A549 (cell line): ENCODE measurements at regions not wholly inside any gene's neighbourhood (a gene's known extent, or its start where the extent isn't known, plus 50 kb on each side); places are given as distances from the start of the nearest gene placed in this dataset.
A peak's percentile ranks its signal among the peaks of the same experiment; 100 is the strongest.

Source experiments
- ATAC-seq, 2 experiments: fragments of 200-7000 bp in 1 of 2; fragments of >200 bp in 1 of 2; cut with Nextera tagmentation in 1 of 2; cut with Tn5 transposase in 1 of 2; 3 replicates each; pipeline versions ENCODE4 v1.8.0 to v1.9.1; 2018 to 2020; ENCODE audit warnings: mild to moderate bottlenecking in 1 of 2, moderate library complexity in 1 of 2
- CTCF ChIA-PET: fragments of 300-600 bp; sonication (Branson Sonifier 250); formaldehyde crosslinking; extraction: SDS; loops from one replicate; lab custom pipeline; 2021; ENCODE audit warnings: antibody characterized with exemption, inconsistent platforms; lab: Yijun Ruan, JAX
- POLR2A ChIA-PET: fragments of 350-600 bp; formaldehyde crosslinking; extraction: SDS; loops from one replicate; lab custom pipeline; 2021; ENCODE audit warnings: antibody characterized with exemption, inconsistent platforms; lab: Yijun Ruan, JAX
- DNase-seq, 2 experiments: peaks; one replicate each; pipeline versions ENCODE4 v3.0.0 to v3.0.0-alpha.2; 2011 to 2016; ENCODE audit warnings: low read depth in 1 of 2, low spot score in 1 of 2
- FAIRE-seq: peaks from 2 replicates; lab custom pipeline; 2011; peaks lifted over from hg19 to GRCh38; lab: Jason Lieb, UNC
- H3K27ac ChIP-seq, 2 experiments: fragments of >200 bp; sonication (Bioruptor Twin); formaldehyde crosslinking; 3 replicates each; pipeline ENCODE4 v1.5.1; 2016 to 2017
- H3K4me1 ChIP-seq: fragments of >200 bp; sonication (Bioruptor Twin); formaldehyde crosslinking; 3 replicates; pipeline ENCODE4 v1.6.1; 2016
- H3K4me2 ChIP-seq: fragments of >200 bp; sonication (Bioruptor Twin); formaldehyde crosslinking; 3 replicates; pipeline ENCODE4 v1.6.1; 2016
- H3K4me3 ChIP-seq: fragments of >200 bp; sonication (Bioruptor Twin); formaldehyde crosslinking; 3 replicates; pipeline ENCODE4 v1.5.1; 2016
- H3K9me3 ChIP-seq: fragments of >200 bp; sonication (Bioruptor Twin); formaldehyde crosslinking; 3 replicates; pipeline ENCODE4 v1.6.1; 2016
- ATOH8 ChIP-seq: fragments of 250-450 bp; sonication (Bioruptor Pico); IDR thresholded peaks from 2 replicates; pipeline ENCODE4 v1.5.0; 2020; ENCODE audit warnings: low read depth, mild to moderate bottlenecking, moderate library complexity
- CBX8 ChIP-seq: fragments of 200-600 bp; sonication (generic); IDR thresholded peaks from 2 replicates; pipeline ENCODE4 v1.6.1; 2016
- CHD4 ChIP-seq: fragments of 200-600 bp; sonication (generic); IDR thresholded peaks from 2 replicates; pipeline ENCODE4 v1.6.1; 2016; ENCODE audit warnings: antibody characterized with exemption, mild to moderate bottlenecking, borderline replicate concordance
- E2F6 ChIP-seq: IDR thresholded peaks from 2 replicates; pipeline ENCODE4 v1.6.1; 2012; ENCODE audit warnings: low read depth, borderline replicate concordance
- ESRRA ChIP-seq: fragments of 150-350 bp; IDR thresholded peaks from 2 replicates; pipeline ENCODE4 v1.6.1; 2014; ENCODE audit warnings: mild to moderate bottlenecking, low read length, borderline replicate concordance
- FOSL2 ChIP-seq, 2 experiments: fragments of 450-650 bp in 1 of 2; fragments of >200 bp in 1 of 2; sonication (Bioruptor Twin) in 1 of 2; formaldehyde crosslinking; IDR thresholded peaks; 2 replicates each; pipeline versions ENCODE4 v1.5.0 to v1.6.1; 2016 to 2020; ENCODE audit warnings: mild to moderate bottlenecking in 1 of 2, moderate library complexity in 1 of 2
- FOXS1 ChIP-seq: fragments of 250-450 bp; sonication (Bioruptor Pico); IDR thresholded peaks from 2 replicates; pipeline ENCODE4 v1.5.0; 2020; ENCODE audit warnings: mild to moderate bottlenecking, moderate library complexity
- HOXB5 ChIP-seq: fragments of 250-450 bp; sonication (Bioruptor Pico); IDR thresholded peaks from 2 replicates; pipeline ENCODE4 v1.5.0; 2020; ENCODE audit warnings: mild to moderate bottlenecking, moderate library complexity
- JUNB ChIP-seq: fragments of >200 bp; sonication (Bioruptor Twin); formaldehyde crosslinking; IDR thresholded peaks from 2 replicates; pipeline ENCODE4 v1.6.1; 2016
- KDM5A ChIP-seq: fragments of 200-600 bp; sonication (generic); IDR thresholded peaks from 2 replicates; pipeline ENCODE4 v1.6.1; 2016; ENCODE audit warnings: antibody characterized with exemption, mild to moderate bottlenecking
- MAFK ChIP-seq: fragments of 450-650 bp; IDR thresholded peaks from 2 replicates; pipeline ENCODE4 v1.6.1; 2014; ENCODE audit not compliant: partially characterized antibody
- MYC ChIP-seq: IDR thresholded peaks from 2 replicates; pipeline ENCODE4 v1.6.1; 2012; ENCODE audit warnings: mild to moderate bottlenecking, inconsistent platforms, low read length, improper control_type of control experiment, borderline replicate concordance
- POLR2AphosphoS2 ChIP-seq: conservative IDR thresholded peaks from 2 replicates; pipeline ENCODE4 v1.6.1; 2012; ENCODE audit warnings: low read length, improper control_type of control experiment, inconsistent platforms
- RAD21 ChIP-seq, 2 experiments: fragments of >200 bp in 1 of 2; sonication (Bioruptor Twin) in 1 of 2; formaldehyde crosslinking in 1 of 2; IDR thresholded peaks in 1 of 2; conservative IDR thresholded peaks in 1 of 2; 2 replicates in 1 of 2; 3 replicates in 1 of 2; pipeline ENCODE4 v1.6.1; 2012 to 2018; ENCODE audit warnings: inconsistent platforms in 1 of 2
- RARB ChIP-seq: fragments of 250-450 bp; sonication (Bioruptor Pico); IDR thresholded peaks from 2 replicates; pipeline ENCODE4 v1.8.0; 2021; ENCODE audit warnings: mild to moderate bottlenecking, moderate library complexity
- RCOR1 ChIP-seq: fragments of 150-350 bp; IDR thresholded peaks from 2 replicates; pipeline ENCODE4 v1.6.1; 2014; ENCODE audit warnings: antibody characterized with exemption, low read length, low read depth
- RNF2 ChIP-seq: fragments of 200-600 bp; sonication (generic); IDR thresholded peaks from 2 replicates; pipeline ENCODE4 v1.6.1; 2016; ENCODE audit warnings: low read depth, mild to moderate bottlenecking, antibody characterized with exemption, moderate library complexity, borderline replicate concordance
- SREBF2 ChIP-seq: fragments of 450-650 bp; IDR thresholded peaks from 2 replicates; pipeline ENCODE4 v1.6.1; 2014; ENCODE audit warnings: mild to moderate bottlenecking, moderate library complexity
- TP53 ChIP-seq: fragments of 250-450 bp; sonication (Bioruptor Pico); IDR thresholded peaks from 2 replicates; pipeline ENCODE4 v1.5.0; 2021; ENCODE audit warnings: mild to moderate bottlenecking, moderate library complexity
- ZFP36 ChIP-seq: fragments of 450-650 bp; IDR thresholded peaks from 2 replicates; pipeline ENCODE4 v1.6.1; 2014; ENCODE audit warnings: borderline replicate concordance; ENCODE audit not compliant: partially characterized antibody
- WGBS: methylation state at CpG from one replicate; pipeline ENCODE4 v1.1.6; 2017; ENCODE audit errors: missing lambda C conversion rate; 5-methylcytosine and 5-hydroxymethylcytosine counted together
- TF ChIP-seq, protein P1 (sequence below): fragments of >200 bp; sonication (Bioruptor Twin); formaldehyde crosslinking; IDR thresholded peaks from 3 replicates; pipeline ENCODE4 v1.5.1; 2016
- TF ChIP-seq, protein P2 (sequence below): fragments of >200 bp; sonication (Bioruptor Twin); formaldehyde crosslinking; IDR thresholded peaks from 2 replicates; pipeline ENCODE4 v1.6.1; 2016
- TF ChIP-seq, protein P3 (sequence below): fragments of 200-600 bp; sonication (generic); IDR thresholded peaks from 2 replicates; pipeline ENCODE4 v1.6.1; 2016; ENCODE audit warnings: antibody characterized with exemption, mild to moderate bottlenecking, moderate library complexity

DNA sequence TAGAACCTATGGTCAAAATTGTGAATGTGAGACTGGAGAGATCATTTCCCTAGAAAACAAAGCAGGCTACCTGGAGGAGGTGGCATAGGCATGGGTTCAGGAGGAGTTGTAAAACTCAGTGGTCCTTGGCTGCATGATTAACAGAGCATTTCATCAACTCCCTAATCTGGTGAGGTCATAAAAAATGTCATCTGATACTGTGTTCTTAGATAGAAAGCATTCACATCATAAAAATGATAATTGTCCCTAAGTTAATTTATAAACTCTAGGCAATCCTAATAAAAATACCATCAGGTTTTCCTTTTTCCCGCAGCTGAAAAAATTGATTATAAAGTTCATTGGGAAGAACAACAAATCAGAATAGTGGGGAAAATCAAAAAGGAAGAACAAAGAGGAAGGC lies 60.6 kb upstream of the GALNT10 start:
- no peak overlapping the region for H3K4me3 ChIP-seq
- ATAC-seq (no peak), FAIRE-seq (no peak)
- 32% methylated on average over 1 of the region's 1 CpG for WGBS
- TF ChIP-seq TP53 = no peak
- TF ChIP-seq RAD21 (conservative IDR thresholded peaks at IDR 0.05 in 1 of 2, IDR thresholded peaks at IDR 0.05 in 1 of 2) = no peak
- no peak for TF ChIP-seq CHD4
- no peak for TF ChIP-seq E2F6
- no peak for TF ChIP-seq ESRRA
- TF ChIP-seq, protein P1, sequence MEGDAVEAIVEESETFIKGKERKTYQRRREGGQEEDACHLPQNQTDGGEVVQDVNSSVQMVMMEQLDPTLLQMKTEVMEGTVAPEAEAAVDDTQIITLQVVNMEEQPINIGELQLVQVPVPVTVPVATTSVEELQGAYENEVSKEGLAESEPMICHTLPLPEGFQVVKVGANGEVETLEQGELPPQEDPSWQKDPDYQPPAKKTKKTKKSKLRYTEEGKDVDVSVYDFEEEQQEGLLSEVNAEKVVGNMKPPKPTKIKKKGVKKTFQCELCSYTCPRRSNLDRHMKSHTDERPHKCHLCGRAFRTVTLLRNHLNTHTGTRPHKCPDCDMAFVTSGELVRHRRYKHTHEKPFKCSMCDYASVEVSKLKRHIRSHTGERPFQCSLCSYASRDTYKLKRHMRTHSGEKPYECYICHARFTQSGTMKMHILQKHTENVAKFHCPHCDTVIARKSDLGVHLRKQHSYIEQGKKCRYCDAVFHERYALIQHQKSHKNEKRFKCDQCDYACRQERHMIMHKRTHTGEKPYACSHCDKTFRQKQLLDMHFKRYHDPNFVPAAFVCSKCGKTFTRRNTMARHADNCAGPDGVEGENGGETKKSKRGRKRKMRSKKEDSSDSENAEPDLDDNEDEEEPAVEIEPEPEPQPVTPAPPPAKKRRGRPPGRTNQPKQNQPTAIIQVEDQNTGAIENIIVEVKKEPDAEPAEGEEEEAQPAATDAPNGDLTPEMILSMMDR = no peak
- TF ChIP-seq JUNB = no peak
- TF ChIP-seq HOXB5 = no peak
- TF ChIP-seq ATOH8 (CRISPR knock-in tag) = no peak
- no peak for TF ChIP-seq POLR2AphosphoS2
- TF ChIP-seq, all 56 proteins: peak for 0
- no peak overlapping the region for H3K4me2 ChIP-seq
- CTCF ChIA-PET = no interaction called here
- H3K4me1 ChIP-seq = no peaks in the 10 kb centered on the region
- no peak for DNase-seq
- peaks cover 3% of the 10 kb centered on the region; the same call in 1 of the 3 replicates for H3K9me3 ChIP-seq
- POLR2A ChIA-PET = no interaction called here
- no peak overlapping the region for H3K27ac ChIP-seq

- Histone ChIP-seq H3K4me2 (no peak overlapping the region), H3K4me1 (no peaks in the 10 kb centered on the region), H3K9me3 (no peaks in the 10 kb centered on the region)
- DNase-seq = no peak
- ATAC-seq = no peak
- 45% methylated on average over 5 of the region's 5 CpGs for WGBS
- no peak for FAIRE-seq
- POLR2A ChIA-PET = no interaction called here
- TF ChIP-seq MAFK = no peak
- TF ChIP-seq, all 56 proteins: peak for 0
- Histone ChIP-seq H3K4me3 (no peak overlapping the region), H3K27ac (no peak overlapping the region)
- CTCF ChIA-PET = interaction anchor here (0.6 kb wide), 1 partner anchor 447 kb away, joined by 3 read pairs; no protein-coding TSS in a partner anchor
These were observed 58.7 kb upstream of the GALNT10 start for GRCh38 chr5:154131817-154132216.

DNA sequence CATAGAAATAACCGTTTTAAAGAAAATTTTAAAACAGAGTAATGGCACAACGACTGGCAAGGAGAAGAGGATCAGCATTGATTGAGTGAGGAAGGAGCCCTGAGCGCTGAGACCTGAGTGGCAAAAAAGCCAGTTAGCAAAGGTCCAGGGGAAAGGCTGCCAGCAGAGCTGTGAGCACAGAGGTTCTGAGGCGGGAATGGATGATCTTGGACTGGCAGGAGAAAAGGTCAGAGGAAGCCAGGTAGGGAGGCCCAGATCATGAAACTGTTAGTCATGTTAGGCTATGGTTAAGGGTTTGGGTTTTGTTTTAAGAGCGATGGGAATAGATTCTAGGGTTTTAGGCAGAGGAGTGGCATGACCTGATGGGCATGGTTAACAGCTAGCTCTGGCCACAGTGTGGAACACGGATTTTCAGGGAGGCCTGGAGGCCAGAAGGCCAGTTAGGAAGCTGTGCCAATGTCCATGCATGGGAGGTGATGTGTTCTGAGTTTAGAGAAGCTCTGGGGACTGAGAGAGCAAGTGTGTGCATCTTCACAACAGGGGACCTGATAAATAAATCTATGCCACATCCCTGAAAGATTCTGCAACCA lies 57.7 kb upstream of the GALNT10 start:
- ATAC-seq (peak; percentile 53 to 55; a peak in 5 of 6 replicates), FAIRE-seq (no peak), DNase-seq (no peak)
- ChIA-PET CTCF (no interaction called here), POLR2A (no interaction called here)
- no peak for TF ChIP-seq ESRRA
- TF ChIP-seq FOXS1 (CRISPR knock-in tag) = no peak
- no peak for TF ChIP-seq KDM5A
- no peak for TF ChIP-seq SREBF2
- no peak for TF ChIP-seq CBX8
- TF ChIP-seq FOSL2 (IDR thresholded peaks at IDR 0.05) = no peak
- no peak for TF ChIP-seq FOSL2 (CRISPR knock-in tag; IDR thresholded peaks at IDR 0.05)
- no peak for TF ChIP-seq RNF2
- TF ChIP-seq ZFP36 = no peak
- TF ChIP-seq RARB (CRISPR knock-in tag) = no peak
- no peak for TF ChIP-seq MYC
- TF ChIP-seq, protein P2, sequence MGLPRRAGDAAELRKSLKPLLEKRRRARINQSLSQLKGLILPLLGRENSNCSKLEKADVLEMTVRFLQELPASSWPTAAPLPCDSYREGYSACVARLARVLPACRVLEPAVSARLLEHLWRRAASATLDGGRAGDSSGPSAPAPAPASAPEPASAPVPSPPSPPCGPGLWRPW = no peak
- TF ChIP-seq, protein P3, sequence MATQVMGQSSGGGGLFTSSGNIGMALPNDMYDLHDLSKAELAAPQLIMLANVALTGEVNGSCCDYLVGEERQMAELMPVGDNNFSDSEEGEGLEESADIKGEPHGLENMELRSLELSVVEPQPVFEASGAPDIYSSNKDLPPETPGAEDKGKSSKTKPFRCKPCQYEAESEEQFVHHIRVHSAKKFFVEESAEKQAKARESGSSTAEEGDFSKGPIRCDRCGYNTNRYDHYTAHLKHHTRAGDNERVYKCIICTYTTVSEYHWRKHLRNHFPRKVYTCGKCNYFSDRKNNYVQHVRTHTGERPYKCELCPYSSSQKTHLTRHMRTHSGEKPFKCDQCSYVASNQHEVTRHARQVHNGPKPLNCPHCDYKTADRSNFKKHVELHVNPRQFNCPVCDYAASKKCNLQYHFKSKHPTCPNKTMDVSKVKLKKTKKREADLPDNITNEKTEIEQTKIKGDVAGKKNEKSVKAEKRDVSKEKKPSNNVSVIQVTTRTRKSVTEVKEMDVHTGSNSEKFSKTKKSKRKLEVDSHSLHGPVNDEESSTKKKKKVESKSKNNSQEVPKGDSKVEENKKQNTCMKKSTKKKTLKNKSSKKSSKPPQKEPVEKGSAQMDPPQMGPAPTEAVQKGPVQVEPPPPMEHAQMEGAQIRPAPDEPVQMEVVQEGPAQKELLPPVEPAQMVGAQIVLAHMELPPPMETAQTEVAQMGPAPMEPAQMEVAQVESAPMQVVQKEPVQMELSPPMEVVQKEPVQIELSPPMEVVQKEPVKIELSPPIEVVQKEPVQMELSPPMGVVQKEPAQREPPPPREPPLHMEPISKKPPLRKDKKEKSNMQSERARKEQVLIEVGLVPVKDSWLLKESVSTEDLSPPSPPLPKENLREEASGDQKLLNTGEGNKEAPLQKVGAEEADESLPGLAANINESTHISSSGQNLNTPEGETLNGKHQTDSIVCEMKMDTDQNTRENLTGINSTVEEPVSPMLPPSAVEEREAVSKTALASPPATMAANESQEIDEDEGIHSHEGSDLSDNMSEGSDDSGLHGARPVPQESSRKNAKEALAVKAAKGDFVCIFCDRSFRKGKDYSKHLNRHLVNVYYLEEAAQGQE = no peak
- TF ChIP-seq RCOR1 = no peak
- H3K4me1 ChIP-seq = no peaks in the 10 kb centered on the region
- no peak overlapping the region for H3K4me2 ChIP-seq
- no peaks in the 10 kb centered on the region for H3K9me3 ChIP-seq
- 37% methylated on average over 6 of the region's 6 CpGs for WGBS
- H3K4me3 ChIP-seq = no peak overlapping the region
- no peak overlapping the region for H3K27ac ChIP-seq
